Thoracic aorta (tissue), 2 donors: ENCODE measurements at regions not wholly inside any gene's neighbourhood (a gene's known extent, or its start where the extent isn't known, plus 50 kb on each side); places are given as distances from the start of the nearest gene placed in this dataset.

Experiments used
- ATAC-seq: fragments of 150-250 bp; one replicate; pipeline ENCODE4 v1.8.0; 2017; ENCODE audit warnings: low read depth; ENCODE audit not compliant: insufficient number of reproducible peaks, low FRiP score
- DNase-seq: peaks from one replicate; pipeline ENCODE4 v3.0.0-alpha.2; 2020; ENCODE audit warnings: low spot score
- H3K27ac ChIP-seq, 2 donors: fragments of 200-600 bp; sonication (generic); 1 replicate in 1 of 2; 2 replicates in 1 of 2; pipeline ENCODE4 v1.5.1; 2016; ENCODE audit warnings: mild to moderate bottlenecking in 2 of 2, moderate library complexity in 2 of 2
- H3K27me3 ChIP-seq: fragments of 200-600 bp; sonication (generic); replicated peaks from 2 replicates; pipeline ENCODE4 v1.6.0; 2016; ENCODE audit warnings: mild to moderate bottlenecking; ENCODE audit not compliant: insufficient read depth
- H3K36me3 ChIP-seq: fragments of 200-600 bp; sonication (generic); one replicate; pipeline ENCODE4 v1.5.1; 2016
- H3K4me1 ChIP-seq, 2 donors: fragments of 200-600 bp; sonication (generic); 1 replicate in 1 of 2; 2 replicates in 1 of 2; pipeline versions ENCODE4 v1.5.1 to v1.6.0; 2016; ENCODE audit warnings: low read depth in 2 of 2, mild to moderate bottlenecking in 1 of 2; ENCODE audit not compliant: control insufficient read depth in 1 of 2
- H3K4me3 ChIP-seq: fragments of 200-600 bp; sonication (generic); 2 replicates; pipeline ENCODE4 v1.5.1; 2016; ENCODE audit warnings: mild to moderate bottlenecking
- H3K9me3 ChIP-seq: fragments of 200-600 bp; sonication (generic); 2 replicates; pipeline ENCODE4 v1.5.1; 2016
- CTCF ChIP-seq: fragments of 200-600 bp; sonication (generic); IDR thresholded peaks from one replicate; pipeline ENCODE4 v1.5.1; 2019; ENCODE audit warnings: antibody characterized with exemption

- peaks cover 0 to 16% of the 10 kb centered on the region in 2 donors for H3K4me1 ChIP-seq
- no peak for TF ChIP-seq CTCF
- no peaks in the 10 kb centered on the region for H3K36me3 ChIP-seq
- no peak overlapping the region for H3K4me3 ChIP-seq
- ATAC-seq, result no peak
- no peak for DNase-seq
- no peak overlapping the region for H3K27ac ChIP-seq
- H3K27me3 ChIP-seq, result no peaks in the 10 kb centered on the region
- H3K9me3 ChIP-seq, result peaks cover 7% of the 10 kb centered on the region
Observed at GRCh38 chr4:124188595-124188994, 523.9 kb downstream of the ANKRD50 start.

- Histone ChIP-seq H3K9me3 (peaks cover 7% of the 10 kb centered on the region), H3K4me1 (peaks cover 0 to 16% of the 10 kb centered on the region in 2 donors), H3K27ac (no peak overlapping the region), H3K27me3 (no peaks in the 10 kb centered on the region), H3K4me3 (no peak overlapping the region), H3K36me3 (no peaks in the 10 kb centered on the region)
- ATAC-seq, result no peak
- TF ChIP-seq CTCF, result no peak
- DNase-seq, result no peak
Observed at GRCh38 chr4:124189545-124189944, 523.0 kb downstream of the ANKRD50 start.

GRCh38 chr4:124191329-124191728, 521.2 kb downstream of the ANKRD50 start:
- Histone ChIP-seq H3K36me3 (no peaks in the 10 kb centered on the region), H3K4me1 (peaks cover 0 to 16% of the 10 kb centered on the region in 2 donors), H3K4me3 (no peak overlapping the region), H3K27ac (no peak overlapping the region), H3K9me3 (peaks cover 7% of the 10 kb centered on the region), H3K27me3 (no peaks in the 10 kb centered on the region)
- no peak for TF ChIP-seq CTCF
- ATAC-seq (no peak), DNase-seq (no peak)

- no peak overlapping the region for H3K4me3 ChIP-seq
- TF ChIP-seq CTCF, result no peak
Observed at GRCh38 chr4:124192544-124192943, 520.0 kb downstream of the ANKRD50 start.

GRCh38 chr4:124199185-124199584, 513.3 kb downstream of the ANKRD50 start:
- Histone ChIP-seq H3K27ac (no peak overlapping the region), H3K4me1 (peaks cover 25 to 38% of the 10 kb centered on the region in 2 donors), H3K36me3 (no peaks in the 10 kb centered on the region), H3K27me3 (no peaks in the 10 kb centered on the region), H3K4me3 (no peak overlapping the region), H3K9me3 (no peaks in the 10 kb centered on the region)
- DNase-seq (no peak), ATAC-seq (no peak)
- TF ChIP-seq CTCF, result no peak

More at GRCh38 chr4:124192544-124192943, 520.0 kb downstream of the ANKRD50 start:
- no peak overlapping the region for H3K27ac ChIP-seq
- peaks cover 7% of the 10 kb centered on the region for H3K9me3 ChIP-seq
- ATAC-seq (no peak), DNase-seq (no peak)
- H3K4me1 ChIP-seq, result peaks cover 0 to 16% of the 10 kb centered on the region in 2 donors
- H3K36me3 ChIP-seq, result no peaks in the 10 kb centered on the region
- no peaks in the 10 kb centered on the region for H3K27me3 ChIP-seq
